NCI-H524 (cell line): ENCODE measurements at regions not wholly inside any gene's neighbourhood (a gene's known extent, or its start where the extent isn't known, plus 50 kb on each side); places are given as distances from the start of the nearest gene placed in this dataset.

Experiments used
- DNase-seq, 2 experiments: peaks; one replicate each; lab custom pipeline; 2025; lab: John Stamatoyannopoulos, UW

GRCh38 chrX:141641138-141641537, 51.6 kb downstream of the SPANXA2 start:
- DNase-seq = no peak

GRCh38 chrX:141642979-141643378, 53.5 kb downstream of the SPANXA2 start:
- peak; percentile 54 to 81 for DNase-seq
